ENCODE measurements at regions not wholly inside any gene's neighbourhood (a gene's known extent, or its start where the extent isn't known, plus 50 kb on each side); places are given as distances from the start of the nearest gene placed in this dataset.
"Not testable (repeated sequence)": the region's sequence is repeated elsewhere in the genome, so short reads cannot be mapped to it uniquely, and the experiment has no call there.

GRCh38 chr14:105857826-105858675 is 331.7 kb downstream of the TMEM121 start:
- TF ChIP-seq, protein P1, sequence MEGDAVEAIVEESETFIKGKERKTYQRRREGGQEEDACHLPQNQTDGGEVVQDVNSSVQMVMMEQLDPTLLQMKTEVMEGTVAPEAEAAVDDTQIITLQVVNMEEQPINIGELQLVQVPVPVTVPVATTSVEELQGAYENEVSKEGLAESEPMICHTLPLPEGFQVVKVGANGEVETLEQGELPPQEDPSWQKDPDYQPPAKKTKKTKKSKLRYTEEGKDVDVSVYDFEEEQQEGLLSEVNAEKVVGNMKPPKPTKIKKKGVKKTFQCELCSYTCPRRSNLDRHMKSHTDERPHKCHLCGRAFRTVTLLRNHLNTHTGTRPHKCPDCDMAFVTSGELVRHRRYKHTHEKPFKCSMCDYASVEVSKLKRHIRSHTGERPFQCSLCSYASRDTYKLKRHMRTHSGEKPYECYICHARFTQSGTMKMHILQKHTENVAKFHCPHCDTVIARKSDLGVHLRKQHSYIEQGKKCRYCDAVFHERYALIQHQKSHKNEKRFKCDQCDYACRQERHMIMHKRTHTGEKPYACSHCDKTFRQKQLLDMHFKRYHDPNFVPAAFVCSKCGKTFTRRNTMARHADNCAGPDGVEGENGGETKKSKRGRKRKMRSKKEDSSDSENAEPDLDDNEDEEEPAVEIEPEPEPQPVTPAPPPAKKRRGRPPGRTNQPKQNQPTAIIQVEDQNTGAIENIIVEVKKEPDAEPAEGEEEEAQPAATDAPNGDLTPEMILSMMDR (conservative IDR thresholded peaks at IDR 0.05) = no peak

GRCh38 chr14:105858676-105859025 is 332.3 kb downstream of the TMEM121 start:
- H3K27ac ChIP-seq = no peak overlapping the region
- TF ChIP-seq, protein P1 (conservative IDR thresholded peaks at IDR 0.05) = no peak

More at GRCh38 chr14:105857826-105858675, 331.7 kb downstream of the TMEM121 start:
- H3K27ac ChIP-seq = no peak overlapping the region

GRCh38 chr14:105859073-105859716 is 332.8 kb downstream of the TMEM121 start:
- not testable (repeated sequence) for H3K27ac ChIP-seq

- no peak overlapping the region for H3K27ac ChIP-seq
- TF ChIP-seq, protein P1 (conservative IDR thresholded peaks at IDR 0.05) = no peak
These were observed 333.6 kb downstream of the TMEM121 start for GRCh38 chr14:105859717-105860614.

- no peak overlapping the region for H3K27ac ChIP-seq
- TF ChIP-seq, protein P1 (conservative IDR thresholded peaks at IDR 0.05) = no peak
These were observed 334.5 kb downstream of the TMEM121 start for GRCh38 chr14:105860615-105861580.

DNA sequence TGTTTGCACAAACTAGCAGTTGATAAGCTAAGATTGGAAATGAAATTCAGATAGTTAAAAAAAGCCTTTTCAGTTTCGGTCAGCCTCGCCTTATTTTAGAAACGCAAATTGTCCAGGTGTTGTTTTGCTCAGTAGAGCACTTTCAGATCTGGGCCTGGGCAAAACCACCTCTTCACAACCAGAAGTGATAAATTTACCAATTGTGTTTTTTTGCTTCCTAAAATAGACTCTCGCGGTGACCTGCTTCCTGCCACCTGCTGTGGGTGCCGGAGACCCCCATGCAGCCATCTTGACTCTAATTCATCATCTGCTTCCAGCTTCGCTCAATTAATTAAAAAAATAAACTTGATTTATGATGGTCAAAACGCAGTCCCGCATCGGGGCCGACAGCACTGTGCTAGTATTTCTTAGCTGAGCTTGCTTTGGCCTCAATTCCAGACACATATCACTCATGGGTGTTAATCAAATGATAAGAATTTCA is 335.6 kb downstream of the TMEM121 start:
- no peak overlapping the region for H3K27ac ChIP-seq
- TF ChIP-seq, protein P1 (conservative IDR thresholded peaks at IDR 0.05) = no peak

Measured in VCaP (cell line).